ENCODE measurements at regions not wholly inside any gene's neighbourhood (a gene's known extent, or its start where the extent isn't known, plus 50 kb on each side); places are given as distances from the start of the nearest gene placed in this dataset.
"Not testable (repeated sequence)": the region's sequence is repeated elsewhere in the genome, so short reads cannot be mapped to it uniquely, and the experiment has no call there.

DNA sequence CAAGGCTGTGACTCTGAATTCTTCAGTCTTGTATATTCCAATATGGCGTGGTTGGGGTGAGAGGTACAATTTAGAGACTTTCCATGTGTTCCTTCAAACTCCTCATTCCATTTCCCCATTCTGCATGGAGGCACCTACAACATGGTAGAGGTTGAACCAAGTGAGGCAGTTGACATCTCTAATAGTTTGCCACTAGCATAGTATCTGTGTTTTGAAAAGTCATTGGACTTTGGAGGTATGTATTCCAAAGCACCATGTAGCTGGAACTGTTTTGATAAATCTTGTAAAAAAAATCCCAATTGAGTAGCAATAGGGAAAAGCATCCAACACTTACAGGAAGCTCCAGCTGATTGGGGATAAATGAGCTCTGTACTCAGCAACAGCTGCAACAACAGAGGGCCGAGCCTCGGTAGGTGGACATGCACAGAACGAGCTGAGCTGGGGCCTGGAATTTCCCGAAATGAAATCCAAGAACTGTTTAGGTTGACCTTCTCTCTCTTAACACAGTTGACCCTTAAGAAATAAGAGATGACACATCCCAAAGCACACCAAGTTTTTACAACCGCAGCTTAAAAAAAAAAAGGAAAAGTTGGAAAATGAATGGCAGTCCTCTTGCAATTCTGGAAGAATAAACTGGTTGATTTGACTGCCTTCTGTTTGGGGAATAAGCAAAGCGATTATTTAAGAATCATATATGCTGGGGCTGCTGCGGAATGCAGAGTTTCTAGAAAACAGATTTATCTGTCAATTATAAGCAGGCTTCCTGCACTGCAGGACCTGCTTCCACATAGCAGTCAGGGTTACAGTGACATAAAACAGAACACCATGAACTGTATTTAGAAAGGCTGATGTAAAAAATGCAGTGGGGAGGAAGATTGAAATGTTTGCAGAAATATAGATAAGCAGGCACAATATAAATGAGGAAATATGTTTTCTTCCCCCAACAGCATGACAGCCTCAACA is 194.6 kb upstream of the KRR1 start:
- DNase-seq (ENCODE audit: low spot score), result peak; percentile 82

DNA sequence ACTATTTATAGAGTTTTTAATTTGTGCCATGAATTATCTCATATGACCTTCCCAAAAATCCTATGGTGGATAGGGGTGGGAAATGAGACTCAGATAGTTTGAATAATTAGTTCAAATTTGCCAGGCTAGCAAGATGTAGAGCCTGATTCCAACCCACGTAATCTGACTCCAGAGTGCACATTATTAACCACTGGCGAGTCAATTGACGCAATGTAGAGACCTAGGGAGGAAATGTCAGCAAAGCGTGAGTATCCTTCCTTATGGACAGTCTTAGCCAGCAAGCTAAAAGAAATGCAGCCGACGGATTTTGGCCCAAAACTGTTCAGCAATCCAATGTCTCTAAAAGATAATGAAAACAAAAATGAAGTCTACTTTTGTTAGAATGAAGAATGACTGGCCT is 193.3 kb upstream of the KRR1 start:
- no peak for DNase-seq (ENCODE audit: low spot score)

DNA sequence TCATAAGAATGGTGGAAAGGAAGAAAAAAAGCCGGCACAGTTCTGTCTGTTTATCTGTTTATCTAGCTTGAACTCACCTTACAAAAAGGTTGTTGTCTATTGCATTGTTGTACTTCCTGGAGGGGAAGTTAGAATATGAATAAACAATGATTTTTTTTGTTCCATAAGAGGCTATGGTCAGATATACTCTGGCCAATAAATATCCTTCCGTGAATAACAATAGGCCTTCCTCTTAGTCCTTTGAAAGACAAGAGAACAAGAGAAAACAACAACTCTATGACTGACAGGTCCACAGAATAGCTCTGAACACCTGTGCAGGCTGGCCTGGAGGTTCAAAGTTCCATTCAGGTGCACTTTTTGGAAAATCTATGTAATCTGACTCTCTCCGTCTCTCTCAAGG is 192.8 kb upstream of the KRR1 start:
- DNase-seq (ENCODE audit: low spot score), result no peak

DNA sequence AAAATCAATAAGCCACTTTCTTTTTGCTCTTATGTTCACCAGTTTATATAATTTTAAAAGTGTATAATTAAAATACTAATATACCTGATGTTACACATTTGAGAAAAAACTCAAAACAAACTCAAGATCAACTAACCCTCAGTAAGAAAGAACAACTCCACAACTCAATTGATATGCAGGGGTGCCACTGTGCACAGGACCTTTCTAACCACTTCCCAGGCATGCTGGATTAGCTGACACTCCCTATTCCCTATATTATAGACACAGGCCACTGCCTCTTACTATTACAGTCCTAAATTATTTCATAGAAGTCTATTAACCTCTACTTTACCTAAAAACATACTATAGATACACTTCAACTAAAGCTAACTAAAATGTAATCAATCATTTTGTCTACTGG is 191.7 kb upstream of the KRR1 start:
- no peak for DNase-seq (ENCODE audit: low spot score)

DNA sequence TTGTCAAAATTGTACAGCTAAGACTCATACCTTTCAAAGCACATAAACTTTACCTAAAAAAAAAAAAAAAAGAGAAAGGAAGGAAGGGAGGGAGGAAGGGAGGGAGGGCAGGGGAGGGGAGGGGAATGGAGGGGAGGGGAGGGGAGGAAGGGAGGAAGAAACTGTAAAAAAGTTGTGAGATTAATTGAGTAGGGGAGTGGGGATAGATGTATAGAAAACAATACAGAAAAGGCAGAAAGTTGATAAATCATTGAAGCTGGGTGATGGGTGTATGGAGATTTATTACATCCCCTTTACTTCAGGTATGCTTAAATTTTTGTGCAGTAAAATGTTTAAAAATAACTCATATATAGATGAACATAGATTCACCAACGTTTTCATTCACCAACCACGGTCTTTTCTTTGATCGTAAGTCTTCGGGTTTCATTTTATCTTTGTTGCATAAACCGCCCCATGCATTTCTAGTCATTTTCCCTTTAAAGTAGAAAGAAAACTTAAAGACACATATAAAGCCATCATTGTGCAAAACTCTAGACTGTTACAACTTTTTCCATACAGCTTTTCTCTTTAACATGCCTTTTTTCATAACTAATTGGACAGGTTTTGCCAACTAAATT is 191.2 kb upstream of the KRR1 start:
- DNase-seq (ENCODE audit: low spot score), result no peak

GRCh38 chr12:75701859-75702258 is 190.4 kb upstream of the KRR1 start:
- DNase-seq (ENCODE audit: low spot score), result no peak

- DNase-seq (ENCODE audit: low spot score), result peak; percentile 63
These were observed 188.5 kb upstream of the KRR1 start for GRCh38 chr12:75699728-75700496.

- no peak for DNase-seq (ENCODE audit: low spot score)
These were observed 187.8 kb upstream of the KRR1 start for GRCh38 chr12:75699251-75699650.

DNA sequence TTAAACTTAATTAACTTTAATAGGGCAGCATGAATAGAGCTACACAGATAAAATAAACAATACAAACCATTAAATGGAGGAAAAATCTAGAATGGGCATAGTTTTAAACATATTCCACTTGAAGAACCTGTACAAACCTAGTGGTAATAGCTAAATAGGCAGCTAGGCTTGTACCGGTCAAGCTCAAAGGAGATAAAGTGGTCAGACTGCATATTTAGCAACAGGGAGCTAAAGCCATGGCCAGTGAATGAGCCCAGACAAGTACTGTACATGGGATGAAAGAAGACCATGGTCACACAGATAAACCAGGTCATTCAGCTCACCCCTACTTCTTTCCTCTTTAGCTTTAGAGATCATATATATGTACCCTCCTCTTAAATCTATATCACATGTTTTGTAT is 186.6 kb upstream of the KRR1 start:
- no peak for DNase-seq (ENCODE audit: low spot score)

GRCh38 chr12:75695926-75696325 is 184.5 kb upstream of the KRR1 start:
- DNase-seq (ENCODE audit: low spot score), result no peak

GRCh38 chr12:75694534-75695268 is 183.3 kb upstream of the KRR1 start:
- peak; percentile 30 for DNase-seq (ENCODE audit: low spot score)

DNA sequence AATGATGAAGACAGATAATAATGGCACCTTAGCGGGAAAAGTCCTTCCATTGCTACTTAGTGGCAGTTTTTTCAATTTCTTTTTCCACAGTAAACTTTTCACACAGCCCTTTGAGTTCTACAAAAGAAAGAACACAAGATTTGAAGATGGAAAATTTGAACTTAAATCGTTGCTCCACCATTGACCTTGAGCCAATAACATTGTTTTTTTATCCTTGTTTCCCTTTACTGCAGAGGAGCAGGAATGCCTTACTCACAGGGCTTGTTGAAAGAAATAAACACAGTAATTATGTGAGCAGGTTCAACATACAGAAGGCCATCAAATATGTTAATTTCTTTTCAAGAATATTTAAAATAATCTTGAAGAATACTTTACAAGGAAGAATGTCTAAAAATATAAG is 181.5 kb upstream of the KRR1 start:
- DNase-seq (ENCODE audit: low spot score), result no peak

- DNase-seq (ENCODE audit: low spot score), result peak; percentile 84
These were observed 179.0 kb upstream of the KRR1 start for GRCh38 chr12:75690296-75690955.

DNA sequence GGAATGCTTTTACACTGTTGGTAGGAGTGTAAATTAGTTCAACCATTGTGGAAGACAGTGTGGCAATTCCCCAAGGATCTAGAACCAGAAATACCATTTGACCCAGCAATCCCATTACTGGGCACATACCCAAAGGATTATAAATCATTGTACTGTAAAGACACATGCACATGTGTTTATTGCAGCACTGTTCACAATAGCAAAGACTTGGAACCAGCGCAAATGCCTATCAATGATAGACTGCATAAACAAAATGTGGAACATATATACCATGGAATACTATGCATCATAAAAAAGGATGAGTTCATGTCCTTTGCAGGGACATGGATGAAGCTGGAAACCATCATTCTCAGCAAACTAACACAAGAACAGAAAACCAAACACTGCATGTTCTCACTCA is 174.8 kb upstream of the KRR1 start:
- not testable (repeated sequence) for DNase-seq (ENCODE audit: low spot score)

DNA sequence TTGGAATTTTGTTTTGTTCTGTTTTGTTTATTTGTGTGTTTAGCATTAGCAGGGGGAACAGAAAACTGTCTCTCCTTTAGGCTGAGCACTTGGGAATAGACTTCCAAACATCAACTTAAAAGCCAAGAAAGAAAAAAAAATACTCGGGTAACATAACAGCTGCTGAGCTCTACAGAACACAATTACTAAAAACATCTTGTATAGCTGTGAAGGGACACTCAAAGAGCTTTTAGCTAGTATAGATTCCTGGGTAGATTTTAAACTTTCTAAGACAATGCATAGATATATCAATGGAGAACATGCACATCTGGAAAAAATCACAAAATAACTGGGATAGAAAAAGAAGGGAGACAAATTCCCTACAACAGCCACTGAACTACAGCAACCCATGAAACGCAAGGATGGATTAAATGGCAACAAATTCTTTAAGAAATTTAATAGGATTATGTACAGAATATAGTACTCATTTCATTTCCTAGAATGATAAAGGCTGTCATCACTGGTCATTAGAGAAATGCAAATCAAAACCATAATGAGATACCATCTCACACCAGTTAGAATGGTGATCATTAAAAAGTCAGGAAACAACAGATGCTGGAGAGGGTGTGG is 174.3 kb upstream of the KRR1 start:
- no peak for DNase-seq (ENCODE audit: low spot score)

- DNase-seq (ENCODE audit: low spot score), result no peak
These were observed 173.5 kb upstream of the KRR1 start for GRCh38 chr12:75684678-75685616.

DNA sequence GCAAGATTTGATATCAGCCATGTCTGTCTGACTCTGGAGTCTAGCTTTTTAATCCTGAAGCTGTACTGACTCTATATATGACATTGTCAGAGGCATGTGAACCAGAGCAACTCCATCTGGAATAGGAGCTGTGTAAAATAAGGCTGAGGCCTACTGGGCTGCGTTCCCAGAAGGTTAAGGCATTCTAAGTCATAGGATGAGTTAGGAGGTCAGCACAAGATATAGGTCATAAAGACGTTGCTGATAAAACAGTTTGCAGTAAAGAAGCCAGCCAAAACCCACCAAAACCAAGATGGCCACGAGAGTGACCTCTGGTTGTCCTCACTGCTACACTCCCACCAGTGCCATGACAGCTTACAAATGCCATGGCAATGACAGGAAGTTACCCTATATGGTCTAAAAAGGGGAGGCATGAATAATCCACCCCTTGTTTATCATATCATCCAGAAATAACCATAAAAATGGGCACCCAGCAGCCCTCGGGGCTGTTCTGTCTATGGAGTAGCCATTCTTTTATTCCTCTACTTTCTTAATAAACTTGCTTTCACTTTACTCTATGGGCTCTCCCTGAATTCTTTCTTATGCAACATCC is 172.7 kb upstream of the KRR1 start:
- not testable (repeated sequence) for DNase-seq (ENCODE audit: low spot score)

GRCh38 chr12:75683220-75683619 is 171.8 kb upstream of the KRR1 start:
- DNase-seq (ENCODE audit: low spot score), result no peak

GRCh38 chr12:75677522-75677921 is 166.1 kb upstream of the KRR1 start:
- no peak for DNase-seq (ENCODE audit: low spot score)

All from A172 (cell line).